ENCODE measurements at regions not wholly inside any gene's neighbourhood (a gene's known extent, or its start where the extent isn't known, plus 50 kb on each side); places are given as distances from the start of the nearest gene placed in this dataset.

DNA sequence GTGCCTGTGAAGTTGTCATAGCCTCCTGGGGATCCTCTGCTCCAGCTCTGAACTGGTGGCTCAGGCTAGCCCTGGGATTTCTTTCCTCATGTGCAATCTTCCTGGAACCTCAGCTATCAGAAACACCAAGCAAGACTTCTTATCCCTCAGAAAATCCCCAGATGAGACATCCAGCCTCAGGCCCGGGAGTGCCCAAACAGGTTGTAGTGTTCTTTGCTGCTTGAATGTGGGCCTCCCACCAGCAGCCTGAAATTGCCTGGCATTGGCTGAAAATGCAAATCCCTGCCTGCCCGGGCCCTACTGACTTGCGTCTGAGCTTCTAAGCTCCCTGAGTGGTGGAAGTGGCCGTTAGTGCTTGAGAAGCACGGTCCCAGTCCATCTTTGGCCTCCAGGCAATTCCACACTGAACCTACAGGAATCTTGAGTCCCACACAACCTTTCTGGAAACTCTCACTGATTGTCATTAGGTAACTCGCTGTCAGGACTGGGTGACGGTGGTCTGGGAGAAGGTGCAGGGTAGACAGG lies 146.8 kb downstream of the ZBTB18 start:
- no peak for DNase-seq

DNA sequence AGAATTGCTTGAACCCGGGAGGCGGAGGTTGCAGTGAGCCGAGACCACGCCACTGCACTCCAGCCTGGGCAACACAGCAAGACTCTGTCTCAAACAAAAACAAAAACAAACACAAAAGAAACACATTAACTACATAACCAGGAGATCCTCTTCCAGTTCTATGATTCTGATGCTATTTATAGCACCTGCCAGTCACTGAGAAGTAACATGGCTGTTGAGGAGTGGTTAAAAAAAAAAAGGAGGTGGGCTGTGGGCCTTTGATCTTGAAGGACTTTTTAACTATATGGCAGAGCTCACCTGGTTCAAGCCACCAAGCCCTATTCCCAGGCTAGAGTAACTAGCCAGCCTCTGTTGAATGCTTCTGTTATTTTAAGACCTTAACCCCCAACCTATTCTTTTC lies 148.8 kb downstream of the ZBTB18 start:
- no peak for DNase-seq

DNA sequence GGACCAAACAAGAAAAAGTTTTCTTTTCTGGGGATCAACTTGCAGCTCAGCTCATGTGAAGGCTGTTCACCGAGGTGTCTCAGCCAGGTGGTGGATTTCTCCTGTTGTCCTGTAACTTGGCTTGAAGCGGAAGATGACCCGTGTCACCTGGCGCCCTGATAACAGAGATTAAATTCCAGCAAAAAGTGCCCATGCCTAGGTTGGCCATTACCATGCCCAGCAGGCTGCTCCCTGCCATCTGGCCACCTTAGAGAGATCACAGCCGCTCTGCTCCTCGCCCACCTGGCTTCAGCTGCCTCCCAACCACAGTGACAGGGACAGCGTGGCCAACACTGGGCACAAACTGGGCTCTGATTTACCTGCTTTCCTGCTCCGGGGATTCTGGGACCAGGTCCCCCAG lies 149.5 kb downstream of the ZBTB18 start:
- DNase-seq: no peak

DNA sequence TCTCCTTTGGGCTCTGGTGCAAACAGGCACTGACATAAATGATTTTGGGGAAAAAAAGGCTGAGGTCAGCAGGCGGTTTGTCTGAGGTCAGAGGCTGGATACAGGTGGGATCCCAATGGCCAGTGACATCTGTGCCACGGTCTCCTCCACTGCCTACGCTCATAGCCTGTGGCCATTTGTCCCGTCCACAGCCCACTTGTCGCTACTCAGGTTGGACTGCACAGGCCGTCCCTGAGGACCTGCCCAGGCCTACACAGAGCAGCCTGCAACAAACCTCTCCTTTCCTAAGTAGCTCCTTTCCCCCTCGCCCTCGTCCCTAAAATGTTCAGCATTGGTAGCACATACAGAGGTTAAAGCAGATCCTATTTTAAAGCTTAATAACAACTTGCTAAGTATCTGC lies 150.7 kb downstream of the ZBTB18 start:
- DNase-seq: no peak

DNA sequence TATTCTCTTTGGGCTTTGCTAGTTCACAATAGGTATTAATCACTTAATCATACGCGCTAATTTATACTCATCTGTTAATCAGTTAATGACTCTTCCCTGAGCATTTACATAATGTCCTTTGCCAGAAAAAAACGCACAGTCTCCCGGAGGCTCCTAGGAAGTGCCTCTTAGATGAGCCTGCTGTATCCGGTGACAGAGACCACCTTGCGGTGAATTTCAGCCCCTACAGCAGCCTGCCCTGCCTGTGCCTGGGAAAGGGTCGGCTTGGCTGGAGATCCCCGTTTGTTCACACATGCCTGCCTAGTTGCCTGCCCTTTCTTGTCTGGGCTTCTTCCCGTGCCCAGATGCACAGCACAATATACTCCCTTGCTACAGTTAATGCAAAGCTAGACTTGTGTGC lies 152.9 kb downstream of the ZBTB18 start:
- no peak for DNase-seq

DNA sequence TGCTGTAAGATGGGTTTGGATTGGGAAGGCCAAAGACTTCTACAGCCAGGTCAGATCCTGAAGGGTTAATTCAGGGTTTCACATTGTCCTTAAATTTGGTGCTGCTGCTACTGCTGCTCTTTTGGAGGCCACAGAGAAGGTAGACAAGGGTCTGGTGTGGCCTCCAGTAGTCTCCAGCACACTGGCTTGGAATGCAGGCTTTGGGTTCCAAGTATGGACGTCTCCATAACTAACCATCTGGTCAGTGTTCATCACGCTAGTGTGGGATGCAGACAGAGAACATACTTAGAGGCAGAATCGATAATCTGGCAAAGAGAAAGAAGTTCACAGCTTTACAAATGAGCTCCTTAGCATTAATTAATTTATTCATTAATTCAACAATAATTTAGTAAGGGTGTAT lies 154.1 kb downstream of the ZBTB18 start:
- no peak for DNase-seq

DNA sequence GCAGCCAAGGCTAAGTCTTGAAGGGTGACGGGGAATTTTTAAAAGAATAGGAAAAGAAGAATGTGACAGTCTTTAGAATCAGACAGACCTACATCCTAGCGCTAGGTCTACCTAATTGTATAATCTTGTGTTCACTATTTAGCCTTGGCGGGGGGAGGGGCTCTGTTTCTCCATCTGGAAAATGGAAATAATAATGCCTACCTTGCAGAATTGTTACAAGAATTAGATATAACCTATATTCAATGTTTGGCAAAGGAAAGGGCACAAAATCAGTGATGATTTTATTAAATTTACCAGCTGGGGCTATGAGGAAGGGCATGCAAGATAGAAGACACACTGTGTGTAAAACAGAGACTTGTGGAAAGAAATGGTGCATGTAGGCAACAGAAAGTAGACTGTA lies 154.8 kb downstream of the ZBTB18 start:
- DNase-seq: no peak

DNA sequence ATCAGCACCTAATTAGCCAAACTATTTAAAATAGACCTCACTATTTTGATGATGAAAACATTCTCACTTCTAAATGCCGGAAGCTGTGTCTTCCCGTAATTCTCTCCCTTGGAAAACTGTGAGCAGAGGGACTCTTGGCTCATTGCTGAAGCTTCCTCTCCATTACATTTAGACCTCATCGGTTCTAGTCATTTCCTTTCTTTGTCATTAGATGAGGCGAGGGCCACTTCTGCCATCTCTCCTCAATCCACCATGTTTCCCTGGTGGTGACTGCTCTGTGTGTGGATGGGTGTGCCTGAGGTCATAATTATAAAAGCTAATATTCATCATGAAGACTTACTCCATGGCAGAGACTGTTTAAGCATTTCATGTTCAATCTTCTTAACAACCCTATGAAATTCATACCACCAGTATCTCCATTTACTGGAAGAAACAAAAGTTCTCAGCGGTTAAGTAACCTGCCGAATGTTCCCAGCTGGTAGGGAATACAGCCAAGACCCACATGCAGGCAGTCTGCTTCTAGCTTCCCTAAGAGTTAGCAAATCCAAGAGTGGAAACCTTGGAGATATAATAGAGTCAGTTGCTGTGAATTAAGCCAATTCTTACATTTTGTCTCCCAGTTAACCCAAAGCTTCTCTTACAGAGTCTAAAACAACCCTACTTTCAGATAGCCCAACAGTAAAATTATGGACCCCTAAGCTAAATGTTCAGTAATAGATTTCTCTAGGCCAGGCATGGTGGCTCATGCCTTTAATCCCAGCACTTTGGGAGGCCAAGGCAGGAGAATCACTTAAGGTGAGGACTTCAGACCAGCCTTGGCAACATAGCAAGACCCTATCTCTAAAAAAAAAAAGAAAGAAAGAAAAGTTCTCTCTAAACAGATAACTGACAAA lies 156.2 kb downstream of the ZBTB18 start:
- DNase-seq: no peak

DNA sequence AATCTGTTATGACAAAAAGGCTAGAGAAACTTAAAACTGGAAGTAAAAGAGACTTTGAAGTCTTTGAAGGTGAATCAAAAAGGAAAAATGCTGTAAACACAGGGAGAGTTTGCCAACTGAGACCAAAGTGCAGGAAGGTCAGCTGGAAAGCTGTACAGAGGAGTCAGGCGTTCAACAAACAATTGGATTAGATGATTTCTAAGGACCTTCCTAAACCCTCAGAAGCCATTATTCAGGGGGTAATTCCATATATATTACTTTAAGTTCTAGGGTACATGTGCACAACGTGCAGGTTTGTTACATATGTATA lies 156.8 kb downstream of the ZBTB18 start:
- DNase-seq: no peak

DNA sequence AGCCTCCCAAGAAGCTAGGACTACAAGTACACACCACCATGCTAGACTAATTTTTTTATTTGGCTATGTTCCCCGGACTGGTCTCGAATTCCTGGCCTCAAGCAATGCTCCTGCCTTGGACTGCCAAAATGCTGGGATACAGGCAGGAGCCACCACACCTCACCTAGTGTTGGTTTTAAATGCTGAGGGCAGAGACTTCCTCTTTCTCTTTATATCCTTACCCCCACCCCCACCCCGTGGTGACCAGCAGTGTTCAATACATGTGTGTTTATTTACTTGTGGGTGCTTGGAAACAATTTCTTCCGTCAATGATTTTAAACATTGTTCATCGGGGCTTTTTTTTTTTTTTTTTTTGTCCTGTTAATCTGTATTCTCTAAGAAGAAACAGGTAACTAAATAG lies 158.9 kb downstream of the ZBTB18 start:
- DNase-seq: no peak

DNA sequence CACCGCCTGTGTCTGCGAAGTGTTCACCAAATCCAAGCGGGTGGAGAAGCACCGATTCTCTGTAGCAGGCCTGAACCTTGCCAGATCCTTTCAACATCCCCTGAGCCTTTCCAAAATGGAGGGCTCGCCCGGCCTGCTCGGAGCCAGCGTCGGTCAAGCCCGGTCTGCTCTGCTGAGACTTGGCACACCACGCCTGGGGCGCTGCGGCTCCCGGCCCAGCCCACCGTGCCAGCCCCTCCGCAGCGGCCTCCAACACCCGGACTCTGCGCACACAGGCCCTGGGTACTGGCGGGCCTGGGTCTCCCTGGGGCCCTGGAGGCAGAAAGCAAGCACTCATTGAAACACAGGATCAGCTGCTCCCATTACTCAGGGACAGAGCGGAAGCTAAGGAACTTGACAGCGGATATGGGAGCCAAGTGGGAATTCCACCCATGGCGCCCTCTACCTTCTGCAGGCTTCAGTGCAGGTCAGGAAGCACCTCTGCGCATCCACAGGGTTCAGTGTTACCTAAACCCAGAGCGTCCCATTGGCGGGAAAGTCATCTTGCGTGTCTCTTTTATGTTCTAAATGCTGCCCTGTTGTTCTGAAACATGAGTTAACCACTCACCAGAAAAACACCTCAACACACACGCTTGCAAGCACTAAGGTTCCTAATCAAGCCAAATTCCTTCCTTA lies 159.9 kb downstream of the ZBTB18 start:
- DNase-seq: no peak

DNA sequence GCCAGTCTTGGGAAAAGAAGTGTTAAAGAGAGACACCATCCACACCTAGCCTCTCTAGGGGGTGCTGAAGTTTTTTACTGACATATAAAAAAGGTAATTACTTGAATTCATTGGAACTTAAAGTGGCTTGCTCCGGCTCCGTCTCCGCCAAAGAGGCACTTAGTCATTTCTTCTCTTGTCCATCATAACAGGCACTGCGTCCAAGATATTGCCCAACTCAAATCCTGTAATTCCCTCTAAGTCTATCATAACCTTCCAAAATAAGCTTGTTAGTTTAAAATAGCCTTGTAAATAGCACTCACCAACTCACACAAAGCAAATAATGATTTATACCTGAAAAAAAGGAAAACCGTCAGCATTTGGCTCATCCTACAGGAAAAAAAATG lies 160.5 kb downstream of the ZBTB18 start:
- no peak for DNase-seq

DNA sequence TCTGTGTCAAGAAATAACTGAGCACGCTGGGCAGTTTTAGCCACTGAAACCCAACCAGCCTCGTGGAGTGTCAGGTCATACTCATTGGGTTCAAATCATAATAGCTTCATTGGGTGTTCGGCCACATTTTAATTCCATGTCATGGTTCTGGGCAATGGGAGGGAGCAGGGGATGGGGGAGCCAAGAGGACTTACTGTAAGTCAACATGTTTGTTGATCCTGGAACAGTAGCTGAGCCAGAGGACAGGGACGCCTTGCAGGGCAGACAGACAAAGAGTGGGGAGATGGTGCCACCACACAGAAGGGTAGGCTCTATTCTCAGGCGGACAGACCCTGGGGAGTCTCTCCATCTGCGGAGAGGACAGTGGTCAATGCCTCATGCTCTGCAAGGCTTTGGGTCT lies 161.1 kb downstream of the ZBTB18 start:
- DNase-seq: no peak

DNA sequence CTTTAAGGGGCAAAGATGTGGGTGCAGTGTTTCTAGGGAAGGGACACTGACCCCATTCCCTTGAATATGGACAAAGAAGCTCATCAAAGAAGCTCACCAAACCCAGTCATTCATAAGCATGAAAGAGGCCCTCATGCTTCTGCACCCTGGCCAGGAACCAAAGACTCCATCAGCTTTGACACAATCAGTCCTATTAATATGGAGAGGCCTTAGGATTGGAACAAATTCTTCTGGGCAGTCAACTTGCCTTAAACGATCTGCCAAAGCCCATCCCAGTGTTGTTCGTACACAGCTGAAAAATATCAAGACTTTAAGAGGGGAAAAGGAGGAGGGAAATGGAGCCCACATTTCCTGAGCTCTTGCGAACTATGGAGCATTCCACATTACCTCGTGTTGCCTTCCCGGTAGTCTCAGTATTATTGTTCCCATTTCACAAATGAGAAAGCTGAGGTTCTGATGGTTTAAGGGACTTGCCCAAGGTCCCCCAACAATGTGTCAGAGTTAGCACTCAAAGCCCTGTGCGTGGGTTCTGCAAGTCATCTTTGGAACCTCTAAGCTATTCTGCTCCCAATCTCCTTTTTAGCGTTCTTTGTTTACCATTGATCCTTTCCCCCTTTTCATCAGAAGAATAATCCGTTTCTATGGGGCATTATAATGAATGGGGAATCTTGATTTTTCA lies 161.9 kb downstream of the ZBTB18 start:
- no peak for DNase-seq

DNA sequence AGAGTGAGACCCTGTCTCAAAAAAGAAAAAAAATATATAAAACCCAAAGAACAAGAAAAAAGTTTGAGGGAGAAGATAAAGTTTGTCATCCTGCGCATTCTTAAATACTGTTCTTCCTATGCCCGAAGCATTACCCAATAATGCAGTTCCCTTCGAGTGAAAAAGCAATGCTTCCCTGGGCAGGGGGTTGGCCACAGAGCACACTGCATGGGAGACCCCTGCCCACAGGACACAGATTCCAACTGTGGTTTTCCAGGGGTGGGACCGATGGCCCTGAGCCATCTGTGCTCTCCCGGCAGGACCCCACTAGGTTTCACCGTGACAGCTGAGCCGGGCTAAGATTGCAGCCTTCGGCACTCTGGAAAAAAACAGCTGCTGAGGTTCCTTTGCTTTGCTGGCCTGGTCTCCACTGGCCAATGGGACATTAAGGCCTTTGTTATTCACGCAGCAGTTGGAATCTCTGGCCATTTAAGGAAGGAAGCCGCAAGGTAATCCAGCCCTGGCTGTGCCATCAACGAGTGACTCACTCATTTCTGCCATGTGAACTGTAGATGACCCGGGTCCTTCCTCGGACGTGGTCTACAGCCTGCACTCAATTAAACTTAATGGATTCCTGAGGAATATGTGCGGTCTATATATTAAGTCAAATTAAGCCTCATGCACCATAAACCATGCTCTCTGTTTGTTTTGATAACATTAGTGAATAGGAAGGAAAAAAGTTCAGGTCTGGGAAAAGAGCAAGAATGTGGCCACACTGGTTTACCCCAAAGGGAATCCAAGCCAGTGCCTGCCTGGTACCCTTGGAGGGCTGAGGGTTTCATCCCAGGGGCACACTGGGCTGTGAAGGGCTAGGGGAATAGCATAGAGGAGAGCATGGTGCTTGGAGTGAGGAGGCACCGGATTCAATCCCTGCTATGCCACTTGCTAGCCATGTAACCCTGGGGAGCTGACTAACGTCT lies 163.2 kb downstream of the ZBTB18 start:
- no peak for DNase-seq

DNA sequence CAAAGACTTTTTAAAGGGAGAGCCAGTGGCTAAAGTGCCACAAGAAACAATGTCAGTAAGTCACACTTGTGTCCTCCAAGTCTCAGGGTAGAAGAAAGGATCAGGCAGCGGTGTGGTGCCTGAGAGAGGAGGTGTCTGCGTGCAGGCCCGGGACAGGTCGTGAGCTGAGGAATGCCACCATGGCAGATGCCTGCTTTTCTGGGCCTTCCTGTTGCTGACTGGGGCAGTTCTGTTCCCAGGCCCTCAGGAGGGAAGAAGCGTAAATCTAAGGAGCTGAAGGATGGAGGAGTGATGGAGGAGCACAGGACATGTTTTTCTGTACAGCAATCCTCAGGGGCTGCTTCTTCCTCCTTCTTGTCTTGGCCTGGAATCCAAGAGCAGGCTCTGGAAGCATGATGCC lies 165.8 kb downstream of the ZBTB18 start:
- no peak for DNase-seq

DNA sequence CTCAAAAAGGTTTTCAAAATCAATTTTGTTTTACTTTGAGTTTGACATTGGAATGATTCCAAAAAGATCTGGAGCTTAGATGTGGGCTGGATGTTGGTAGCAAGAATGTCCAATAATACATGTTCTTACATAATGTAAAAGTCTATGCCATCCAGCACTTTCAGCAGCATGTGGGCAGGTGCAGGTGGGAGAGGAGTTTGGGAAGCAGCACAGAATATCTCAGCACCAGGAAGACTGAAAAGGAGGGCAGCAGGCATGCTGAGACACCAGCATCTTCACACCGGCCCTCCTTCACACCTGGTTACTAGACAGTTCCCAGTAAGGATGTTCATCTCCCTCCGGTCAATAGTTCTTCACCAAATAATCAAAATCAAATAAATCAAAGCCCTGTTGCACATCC lies 166.6 kb downstream of the ZBTB18 start:
- no peak for DNase-seq

DNA sequence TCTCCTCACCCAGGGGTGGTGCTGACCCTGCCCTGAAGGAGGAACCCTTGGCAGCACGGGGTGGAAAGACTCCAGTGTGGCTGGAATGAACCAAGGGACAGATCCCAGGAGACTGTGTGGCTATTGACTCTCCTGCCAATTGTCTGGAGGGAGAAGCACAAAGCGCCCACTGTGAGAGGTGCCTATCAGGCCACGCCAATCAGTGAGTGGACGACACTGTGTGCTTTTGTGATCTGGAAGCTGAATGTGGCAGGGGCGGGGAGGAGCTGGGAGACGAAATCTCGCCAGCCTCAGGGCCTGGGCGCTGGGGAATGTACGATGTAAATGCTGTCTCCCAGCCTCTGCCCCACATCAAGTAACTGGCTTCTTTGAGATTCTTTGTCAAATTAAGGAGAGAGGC lies 167.1 kb downstream of the ZBTB18 start:
- DNase-seq: no peak

DNA sequence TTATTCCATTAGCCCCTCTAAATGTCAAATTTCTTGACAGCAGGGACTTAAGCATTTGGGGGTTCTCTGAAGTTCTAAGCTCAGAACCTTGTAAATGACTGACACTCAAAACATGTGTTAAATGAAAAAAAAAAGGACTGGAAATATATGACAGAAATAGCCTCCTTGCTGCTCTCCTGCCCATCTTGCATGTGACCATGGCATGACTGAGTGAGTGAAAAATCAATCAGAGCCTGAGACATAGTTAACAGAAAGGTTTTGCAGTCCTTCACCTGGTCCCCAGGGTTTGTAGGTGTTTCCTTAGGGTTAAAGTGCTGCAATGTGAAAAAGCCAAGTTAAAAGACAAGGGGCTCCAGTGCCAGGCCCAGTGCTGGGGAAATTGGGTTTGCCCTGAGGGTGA lies 168.1 kb downstream of the ZBTB18 start:
- DNase-seq: no peak

DNA sequence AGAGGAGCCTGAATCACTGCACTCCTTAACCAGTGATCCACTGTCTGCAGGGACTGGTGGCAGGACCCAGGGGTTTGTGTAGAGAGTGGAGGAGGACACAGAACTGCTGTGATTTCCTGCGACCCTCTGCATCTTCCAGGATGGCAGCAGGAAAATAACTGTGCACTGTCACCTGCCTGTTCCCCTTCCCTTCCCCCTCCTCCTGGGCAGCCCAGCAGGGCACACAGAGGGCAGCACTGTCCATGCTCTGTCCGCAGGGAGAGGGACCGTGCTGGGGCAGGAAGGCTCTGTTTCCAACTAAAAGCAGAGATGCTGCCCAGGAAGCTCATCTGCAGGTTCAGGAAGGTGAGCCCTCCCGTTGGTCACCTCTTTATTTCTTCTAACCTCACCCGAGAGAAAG lies 168.7 kb downstream of the ZBTB18 start:
- no peak for DNase-seq

DNA sequence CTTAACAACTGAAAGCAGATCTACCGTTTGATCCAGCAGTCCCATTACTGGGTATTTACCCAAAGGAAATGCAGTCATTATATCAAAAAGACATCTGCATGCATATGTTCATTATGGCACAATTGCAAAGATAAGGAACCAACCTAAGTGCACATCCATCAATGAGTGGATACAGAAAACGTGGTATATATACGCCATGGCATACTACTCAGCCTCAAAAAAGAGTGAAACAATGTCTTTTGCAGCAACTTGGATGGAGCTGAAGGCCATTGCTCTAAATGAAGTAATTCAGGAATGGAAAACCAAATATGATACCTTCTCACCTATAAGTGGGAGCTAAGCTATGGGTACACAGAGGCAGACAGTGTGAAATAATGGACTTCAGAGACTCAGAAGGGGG lies 169.3 kb downstream of the ZBTB18 start:
- no peak for DNase-seq

DNA sequence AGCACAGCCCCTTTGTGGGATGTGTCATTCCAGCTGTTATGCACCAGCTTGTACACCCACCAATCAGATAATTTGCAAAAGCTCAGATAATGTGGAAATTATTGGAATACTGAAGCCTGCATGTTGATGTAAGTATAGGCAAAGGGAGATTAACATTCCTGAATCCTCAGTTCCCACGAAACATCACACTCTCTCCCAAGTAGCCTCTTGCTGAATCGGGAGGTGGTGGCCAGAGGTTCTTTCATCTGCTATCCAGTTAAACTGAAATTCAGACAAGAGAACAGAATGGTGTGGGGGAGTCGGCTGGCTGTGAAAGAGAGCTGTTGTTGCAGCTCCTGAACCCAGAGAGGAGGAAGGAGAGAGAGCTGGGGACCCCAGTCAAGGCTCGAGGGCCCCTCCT lies 170.9 kb downstream of the ZBTB18 start:
- no peak for DNase-seq

All from CD4-positive, alpha-beta T cell treated with Interleukin-21 for 1 hour (primary cell).